ENCODE measurements at regions not wholly inside any gene's neighbourhood (a gene's known extent, or its start where the extent isn't known, plus 50 kb on each side); places are given as distances from the start of the nearest gene placed in this dataset.
"Not testable (repeated sequence)": the region's sequence is repeated elsewhere in the genome, so short reads cannot be mapped to it uniquely, and the experiment has no call there.

- H3K27ac ChIP-seq (ENCODE audit: low read depth, low read length, poor library complexity, severe bottlenecking); H3K9me3 ChIP-seq (ENCODE audit: low read length); CTCF ChIA-PET (ENCODE audit: unreplicated experiment); BruUV-seq (replicated peaks); DNase-seq (ENCODE audit: low spot score); H3K4me3 ChIP-seq (ENCODE audit: low read depth, low read length, poor library complexity, severe bottlenecking); H3K9me2 ChIP-seq (ENCODE audit: insufficient read depth, low read length); H3K79me2 ChIP-seq (ENCODE audit: insufficient read depth, low read depth, low read length); H3K36me3 ChIP-seq (ENCODE audit: insufficient read depth, low read length); H2AFZ ChIP-seq (ENCODE audit: low read length); H3K4me2 ChIP-seq (ENCODE audit: low read length); H4K20me1 ChIP-seq (ENCODE audit: insufficient read depth, low read length); H3K4me1 ChIP-seq (ENCODE audit: insufficient read depth, low read length, poor library complexity, severe bottlenecking); POLR2A ChIA-PET; intact Hi-C loops (cut with micrococcal nuclease; ENCODE audit: unreplicated experiment): not testable (repeated sequence)
These were observed 140.6 kb upstream of the ZNF91 start for GRCh38 chr19:23535901-23536300.

GRCh38 chr19:23533441-23533840, 138.2 kb upstream of the ZNF91 start:
- H3K4me1 ChIP-seq (ENCODE audit: insufficient read depth, low read length, poor library complexity, severe bottlenecking); H3K4me2 ChIP-seq (ENCODE audit: low read length); H3K9me3 ChIP-seq (ENCODE audit: low read length); BruUV-seq (replicated peaks); H3K79me2 ChIP-seq (ENCODE audit: insufficient read depth, low read depth, low read length); CTCF ChIA-PET (ENCODE audit: unreplicated experiment); H3K9me2 ChIP-seq (ENCODE audit: insufficient read depth, low read length); H3K36me3 ChIP-seq (ENCODE audit: insufficient read depth, low read length); DNase-seq (ENCODE audit: low spot score); POLR2A ChIA-PET; H3K27ac ChIP-seq (ENCODE audit: low read depth, low read length, poor library complexity, severe bottlenecking); H3K4me3 ChIP-seq (ENCODE audit: low read depth, low read length, poor library complexity, severe bottlenecking); intact Hi-C loops (cut with micrococcal nuclease; ENCODE audit: unreplicated experiment); H4K20me1 ChIP-seq (ENCODE audit: insufficient read depth, low read length); H2AFZ ChIP-seq (ENCODE audit: low read length): not testable (repeated sequence)

DNA sequence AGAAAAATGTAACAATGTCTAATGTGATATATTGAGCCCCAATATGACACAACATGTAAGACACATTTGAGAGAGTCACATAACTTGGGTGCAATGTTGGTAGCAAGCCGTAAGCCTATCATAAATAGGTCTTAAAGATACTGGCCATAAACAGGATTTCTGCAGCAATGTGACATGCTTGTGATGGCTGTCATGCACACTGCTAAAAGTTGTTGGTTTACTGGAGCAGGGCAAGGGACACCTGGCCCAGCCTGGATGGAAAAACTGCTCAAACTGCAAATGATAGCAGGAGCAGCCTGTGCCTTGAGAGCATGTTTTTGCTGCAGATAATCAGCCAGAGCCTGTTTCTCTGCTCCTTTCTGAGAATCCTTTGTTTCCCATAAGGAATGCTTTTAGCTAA, 136.7 kb upstream of the ZNF91 start:
- Histone ChIP-seq H4K20me1 (ENCODE audit: insufficient read depth, low read length) (no peaks in the 10 kb centered on the region), H3K79me2 (ENCODE audit: insufficient read depth, low read depth, low read length) (no peaks in the 10 kb centered on the region), H2AFZ (ENCODE audit: low read length) (no peak overlapping the region), H3K27ac (ENCODE audit: low read depth, low read length, poor library complexity, severe bottlenecking) (no peak overlapping the region), H3K36me3 (ENCODE audit: insufficient read depth, low read length) (no peaks in the 10 kb centered on the region), H3K9me3 (ENCODE audit: low read length) (no peaks in the 10 kb centered on the region), H3K4me1 (ENCODE audit: insufficient read depth, low read length, poor library complexity, severe bottlenecking) (no peaks in the 10 kb centered on the region), H3K9me2 (ENCODE audit: insufficient read depth, low read length) (no peaks in the 10 kb centered on the region), H3K4me2 (ENCODE audit: low read length) (no peak overlapping the region), H3K4me3 (ENCODE audit: low read depth, low read length, poor library complexity, severe bottlenecking) (no peak overlapping the region)
- no TSS peak for BruUV-seq (replicated peaks)
- CTCF ChIA-PET (ENCODE audit: unreplicated experiment), result no interaction called here
- TF ChIP-seq CTCF (conservative IDR thresholded peaks at IDR 0.05; ENCODE audit: low read length) (no peak), EZH2phosphoT487 (IDR thresholded peaks at IDR 0.05; ENCODE audit: borderline replicate concordance, low read depth, low read length) (no peak)
- POLR2A ChIA-PET, result no interaction called here
- intact Hi-C loops (cut with micrococcal nuclease; ENCODE audit: unreplicated experiment), result no loop called here
- no peak for DNase-seq (ENCODE audit: low spot score)

DNA sequence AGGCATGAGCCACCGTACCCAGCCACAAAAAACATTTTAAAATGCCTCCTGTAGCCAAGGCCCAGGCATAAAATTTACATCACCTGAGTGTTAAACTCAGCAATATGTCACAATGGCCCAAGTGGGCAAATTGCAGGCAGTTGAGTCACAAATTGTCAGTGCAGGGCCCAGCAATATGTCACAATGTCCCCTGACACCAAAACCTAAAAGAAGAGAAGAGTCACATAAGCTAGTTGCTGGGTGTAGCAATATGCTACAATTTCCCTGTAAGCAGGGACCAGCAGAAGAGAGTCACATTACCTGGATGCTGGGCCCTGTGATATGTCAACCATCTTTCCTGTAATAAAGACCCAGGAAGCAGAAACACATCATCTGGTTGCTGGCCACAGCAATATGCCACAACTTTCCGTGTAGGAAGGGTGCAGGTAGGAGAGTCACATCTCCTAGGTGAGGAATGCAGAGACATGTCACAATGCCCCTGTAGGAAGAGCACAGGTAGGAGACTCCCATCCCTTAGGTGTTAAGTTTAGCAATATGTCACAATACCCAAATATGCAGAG, 136.0 kb upstream of the ZNF91 start:
- H3K79me2 ChIP-seq (ENCODE audit: insufficient read depth, low read depth, low read length), result no peaks in the 10 kb centered on the region
- POLR2A ChIA-PET, result no interaction called here
- TF ChIP-seq EZH2phosphoT487 (IDR thresholded peaks at IDR 0.05; ENCODE audit: borderline replicate concordance, low read depth, low read length), result no peak
- no peak for DNase-seq (ENCODE audit: low spot score)
- no peaks in the 10 kb centered on the region for H3K36me3 ChIP-seq (ENCODE audit: insufficient read depth, low read length)
- no peaks in the 10 kb centered on the region for H3K4me1 ChIP-seq (ENCODE audit: insufficient read depth, low read length, poor library complexity, severe bottlenecking)
- no peak overlapping the region for H3K27ac ChIP-seq (ENCODE audit: low read depth, low read length, poor library complexity, severe bottlenecking)
- no peak overlapping the region for H2AFZ ChIP-seq (ENCODE audit: low read length)
- H4K20me1 ChIP-seq (ENCODE audit: insufficient read depth, low read length), result no peaks in the 10 kb centered on the region
- H3K4me2 ChIP-seq (ENCODE audit: low read length), result no peak overlapping the region
- intact Hi-C loops (cut with micrococcal nuclease; ENCODE audit: unreplicated experiment), result no loop called here
- no peak overlapping the region for H3K4me3 ChIP-seq (ENCODE audit: low read depth, low read length, poor library complexity, severe bottlenecking)
- H3K9me2 ChIP-seq (ENCODE audit: insufficient read depth, low read length), result no peaks in the 10 kb centered on the region
- no peaks in the 10 kb centered on the region for H3K9me3 ChIP-seq (ENCODE audit: low read length)
- no TSS peak for BruUV-seq (replicated peaks)
- CTCF ChIA-PET (ENCODE audit: unreplicated experiment), result no interaction called here
